Spinal cord (tissue), 9 donors: ENCODE measurements at regions not wholly inside any gene's neighbourhood (a gene's known extent, or its start where the extent isn't known, plus 50 kb on each side); places are given as distances from the start of the nearest gene placed in this dataset.

ENCODE experiments used
- DNase-seq, 6 donors: peaks; one replicate each; pipeline versions ENCODE4 v3.0.0 to v3.0.0-alpha.2; 2013 to 2015; ENCODE audit warnings: low spot score in 6 of 6, low read depth in 4 of 6
- H3K27ac ChIP-seq: one replicate; pipeline ENCODE4 v1.5.1; 2013; ENCODE audit warnings: low read depth, low read length, control low read depth
- H3K27me3 ChIP-seq: one replicate; pipeline ENCODE4 v1.6.1; 2013; ENCODE audit warnings: low read length; ENCODE audit not compliant: control insufficient read depth, insufficient read depth
- H3K36me3 ChIP-seq: one replicate; pipeline ENCODE4 v1.6.1; 2013; ENCODE audit warnings: low read length; ENCODE audit not compliant: control insufficient read depth, insufficient read depth
- H3K4me1 ChIP-seq: one replicate; pipeline ENCODE4 v1.6.1; 2013; ENCODE audit warnings: low read length; ENCODE audit not compliant: control insufficient read depth, insufficient read depth
- H3K4me3 ChIP-seq: one replicate; pipeline ENCODE4 v1.5.1; 2013; ENCODE audit warnings: low read depth, low read length, control low read depth
- H3K9me3 ChIP-seq: one replicate; pipeline ENCODE4 v1.6.1; 2013; ENCODE audit warnings: low read length; ENCODE audit not compliant: control insufficient read depth, insufficient read depth
- WGBS: methylation state at CpG from one replicate; pipeline ENCODE4 v1.1.5; 2013; ENCODE audit warnings: missing lambda C conversion rate; ENCODE audit not compliant: insufficient coverage; 5-methylcytosine and 5-hydroxymethylcytosine counted together
- donor health status: healthy.

DNA sequence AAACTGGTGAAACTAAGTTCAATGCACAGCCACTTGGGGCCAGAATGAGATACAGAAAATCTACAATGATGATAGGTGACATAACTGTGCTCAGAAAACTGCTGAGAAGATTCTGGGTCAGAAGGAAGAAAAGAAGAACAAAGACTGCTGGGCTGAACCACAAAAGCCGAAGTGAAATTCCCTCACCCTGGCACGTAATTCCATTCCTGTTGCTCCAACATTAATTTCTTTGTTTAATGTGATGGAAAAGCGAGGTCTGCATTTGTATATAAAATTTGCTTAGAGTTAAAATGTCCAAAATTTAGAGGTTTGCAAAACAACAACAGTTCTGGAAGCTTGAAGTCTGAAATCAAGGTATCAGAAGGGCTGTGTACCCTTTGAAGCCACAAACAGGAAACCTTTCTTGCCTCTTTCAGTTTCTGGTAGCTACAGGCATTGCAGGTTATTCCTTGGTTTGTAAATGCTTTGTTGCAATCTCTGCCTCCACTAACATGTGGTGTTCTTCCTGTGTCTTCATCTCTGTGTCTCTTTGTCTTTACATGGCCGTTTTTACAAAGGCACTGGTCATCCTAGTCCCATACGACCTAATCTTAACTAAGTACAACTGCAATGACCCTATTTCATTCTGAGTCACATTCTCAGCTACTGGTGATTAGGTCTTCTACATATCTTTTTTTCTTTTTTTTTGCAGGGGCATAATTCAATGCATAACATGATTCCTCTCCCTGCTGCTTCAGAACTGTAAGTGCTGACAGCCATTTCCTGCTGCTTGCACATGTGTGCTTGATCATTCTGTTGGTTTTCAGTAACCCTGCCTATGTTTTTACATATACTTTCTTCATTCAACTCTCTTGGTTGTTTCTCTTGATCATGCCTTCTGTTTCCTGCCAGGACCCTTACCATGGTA is 603.0 kb upstream of the CDH8 start:
- H3K27me3 ChIP-seq, result no peaks in the 10 kb centered on the region
- no peak for DNase-seq
- 53% methylated on average over 2 of the region's 5 CpGs for WGBS

DNA sequence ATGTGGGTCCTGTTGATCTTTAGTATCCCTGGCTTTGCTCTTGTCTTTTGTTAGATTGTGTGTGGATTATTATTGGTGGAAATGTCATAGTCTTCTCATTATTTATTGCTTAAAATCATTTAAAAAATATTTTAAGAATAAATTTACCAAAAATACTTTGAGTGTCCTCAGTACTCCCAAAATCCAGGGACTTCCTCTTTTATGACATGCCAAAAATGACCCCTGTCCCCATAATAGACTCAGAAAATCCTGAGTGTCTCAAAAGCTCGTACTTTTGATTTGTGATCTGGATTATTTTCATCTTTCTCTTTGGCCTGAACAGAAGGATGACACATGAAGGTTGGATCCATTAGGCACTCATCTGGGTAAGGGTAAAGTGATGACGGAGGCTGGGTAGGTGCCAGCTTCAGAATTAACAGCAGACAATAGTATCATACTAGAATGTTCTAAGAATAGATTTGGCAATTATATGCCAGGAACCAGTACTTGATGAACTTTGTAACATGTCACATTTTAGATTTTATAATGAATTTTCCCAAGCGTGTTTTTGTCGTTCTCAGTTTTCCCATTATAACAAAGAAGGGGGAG is 602.2 kb upstream of the CDH8 start:
- Histone ChIP-seq H3K9me3 (no peaks in the 10 kb centered on the region), H3K4me1 (no peaks in the 10 kb centered on the region), H3K36me3 (no peaks in the 10 kb centered on the region), H3K4me3 (no peak overlapping the region), H3K27ac (no peak overlapping the region), H3K27me3 (no peaks in the 10 kb centered on the region)
- WGBS, result no CpG with 5 or more reads among the region's 4 CpGs
- no peak for DNase-seq

More for the DNA sequence above, 603.0 kb upstream of the CDH8 start:
- Histone ChIP-seq H3K36me3 (no peaks in the 10 kb centered on the region), H3K9me3 (no peaks in the 10 kb centered on the region), H3K4me3 (no peak overlapping the region), H3K27ac (no peak overlapping the region), H3K4me1 (no peaks in the 10 kb centered on the region)

DNA sequence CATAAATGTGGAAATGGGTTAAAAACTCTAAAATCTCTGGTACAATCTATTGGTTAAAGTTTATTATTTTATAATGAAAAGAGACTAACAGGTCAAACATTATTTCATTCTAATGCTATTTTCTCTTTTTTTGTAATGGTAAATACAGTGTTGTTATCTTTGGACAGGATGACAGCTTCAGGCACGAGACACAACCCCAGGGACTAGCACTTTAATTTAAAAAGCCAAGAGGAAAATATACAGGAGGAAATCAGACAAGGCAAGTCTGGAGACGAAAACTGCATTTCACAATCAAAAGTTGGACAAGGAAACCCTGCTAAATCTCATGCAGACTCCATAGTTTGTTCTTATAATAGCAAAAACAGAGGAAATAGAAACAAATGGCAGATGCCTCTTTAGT is 589.1 kb upstream of the CDH8 start:
- peak in 2 of 6 donors; percentile 18 to 21 for DNase-seq
- H3K27me3 ChIP-seq, result no peaks in the 10 kb centered on the region
- H3K27ac ChIP-seq, result no peak overlapping the region
- no peak overlapping the region for H3K4me3 ChIP-seq
- H3K4me1 ChIP-seq, result no peaks in the 10 kb centered on the region
- WGBS, result no CpG with 5 or more reads among the region's 2 CpGs
- no peaks in the 10 kb centered on the region for H3K9me3 ChIP-seq
- no peaks in the 10 kb centered on the region for H3K36me3 ChIP-seq

DNA sequence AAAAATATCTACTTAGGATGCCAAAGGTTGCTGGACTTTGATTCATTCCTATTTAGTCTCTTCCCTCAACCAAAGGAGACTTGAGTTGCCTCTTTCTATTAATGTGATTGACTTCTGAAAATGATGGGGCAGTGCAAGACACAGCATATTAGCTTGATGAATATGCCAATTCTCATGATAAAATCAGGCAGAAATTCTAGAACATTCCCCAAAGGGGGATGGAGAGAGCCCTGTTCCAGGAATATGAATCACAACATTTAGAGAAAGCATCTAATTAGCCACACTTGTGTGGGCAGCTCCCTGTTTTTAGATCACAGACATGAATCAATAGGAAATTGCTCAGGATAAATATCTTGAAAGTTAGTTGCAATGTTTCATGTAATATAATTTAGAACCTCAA is 584.0 kb upstream of the CDH8 start:
- no peak overlapping the region for H3K27ac ChIP-seq
- no peaks in the 10 kb centered on the region for H3K9me3 ChIP-seq
- H3K36me3 ChIP-seq, result no peaks in the 10 kb centered on the region
- H3K27me3 ChIP-seq, result no peaks in the 10 kb centered on the region
- no peak for DNase-seq
- no peak overlapping the region for H3K4me3 ChIP-seq
- H3K4me1 ChIP-seq, result no peaks in the 10 kb centered on the region

DNA sequence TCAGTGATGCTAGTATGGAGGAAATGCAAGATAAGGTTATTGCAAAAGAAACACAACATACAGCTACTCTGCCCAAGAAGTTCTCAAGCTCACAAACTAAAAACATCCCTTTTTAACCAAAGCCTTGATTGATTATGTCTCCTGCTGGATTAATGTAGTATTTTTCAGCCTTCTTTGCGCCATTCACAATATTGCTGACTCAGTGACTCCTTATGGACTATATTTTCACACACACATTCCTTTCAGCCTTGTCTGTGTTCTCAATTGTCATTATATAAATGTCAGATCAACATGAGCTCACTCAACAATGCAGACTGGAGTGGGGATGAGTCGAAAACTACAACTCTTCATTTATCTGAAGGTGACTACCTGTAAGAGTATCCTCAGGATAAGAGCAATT is 579.3 kb upstream of the CDH8 start:
- no peak for DNase-seq
- H3K27ac ChIP-seq, result no peak overlapping the region
- H3K4me3 ChIP-seq, result no peak overlapping the region
- no CpG with 5 or more reads among the region's 2 CpGs for WGBS
- H3K36me3 ChIP-seq, result no peaks in the 10 kb centered on the region
- H3K27me3 ChIP-seq, result no peaks in the 10 kb centered on the region
- no peaks in the 10 kb centered on the region for H3K4me1 ChIP-seq
- H3K9me3 ChIP-seq, result no peaks in the 10 kb centered on the region

DNA sequence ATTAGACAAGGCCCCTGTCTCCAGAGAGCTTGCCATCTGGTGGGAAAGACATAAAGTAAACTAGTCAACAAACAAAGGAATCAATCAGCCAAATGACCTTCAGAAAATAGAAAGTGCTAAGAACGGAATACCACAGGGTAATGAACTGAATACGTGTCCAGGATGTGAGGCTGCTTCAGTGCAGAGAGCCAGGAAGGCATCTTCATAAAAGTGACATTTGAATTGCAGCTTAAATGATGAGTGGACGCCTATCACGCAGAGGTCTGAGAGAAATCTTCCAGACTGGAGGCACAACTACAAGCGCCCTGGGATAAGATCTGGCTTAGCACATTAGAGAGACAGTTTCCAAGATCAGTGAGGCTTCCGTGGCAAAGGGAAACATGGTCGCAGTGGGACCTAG is 574.1 kb upstream of the CDH8 start:
- 64% methylated on average over 5 of the region's 7 CpGs for WGBS
- no peak overlapping the region for H3K27ac ChIP-seq
- no peaks in the 10 kb centered on the region for H3K36me3 ChIP-seq
- H3K27me3 ChIP-seq, result no peaks in the 10 kb centered on the region
- H3K9me3 ChIP-seq, result no peaks in the 10 kb centered on the region
- peak in 1 of 6 donors; percentile 20 for DNase-seq
- H3K4me1 ChIP-seq, result no peaks in the 10 kb centered on the region
- no peak overlapping the region for H3K4me3 ChIP-seq

DNA sequence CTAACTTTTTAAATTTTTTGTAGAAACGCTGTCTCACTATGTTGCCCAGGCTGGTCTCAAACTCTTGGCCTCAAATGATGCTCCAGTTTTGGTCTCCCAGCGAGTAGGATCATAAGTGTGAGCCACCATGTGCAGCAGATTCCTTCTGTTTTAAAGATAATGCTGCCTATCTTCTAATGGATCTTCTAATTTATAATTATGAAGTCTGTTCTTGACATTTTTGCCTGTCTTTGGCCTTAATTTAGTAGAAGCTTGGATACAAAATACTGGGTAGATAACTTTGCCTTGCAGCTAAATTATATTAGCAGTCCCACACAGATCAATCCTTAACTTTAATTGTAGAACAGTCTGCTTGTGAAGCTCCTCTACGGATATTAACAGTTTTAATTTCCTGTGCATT is 566.6 kb upstream of the CDH8 start:
- DNase-seq, result no peak
- no peaks in the 10 kb centered on the region for H3K27me3 ChIP-seq
- 83% methylated on average over 1 of the region's 3 CpGs for WGBS

DNA sequence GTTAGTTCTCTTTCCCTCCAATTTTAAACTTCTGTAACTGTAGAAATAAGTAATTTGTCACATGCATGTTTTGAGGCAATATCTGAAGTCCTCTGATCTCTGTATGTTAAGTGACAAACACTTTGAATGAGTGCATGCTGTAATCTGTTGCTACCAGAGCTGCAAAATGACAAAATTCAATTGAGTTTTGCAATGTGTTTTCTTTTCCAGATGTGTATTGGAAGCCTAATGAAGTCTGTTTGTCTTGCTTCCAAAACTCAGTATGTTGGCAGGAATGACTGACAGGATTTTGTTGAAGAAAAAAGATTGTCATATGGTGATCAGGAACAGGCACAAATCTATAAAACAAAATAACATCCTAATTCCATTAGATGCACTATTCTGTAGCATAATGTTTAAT is 561.6 kb upstream of the CDH8 start:
- H3K4me3 ChIP-seq, result no peak overlapping the region
- no peaks in the 10 kb centered on the region for H3K4me1 ChIP-seq
- H3K27me3 ChIP-seq, result no peaks in the 10 kb centered on the region
- DNase-seq, result no peak
- no peaks in the 10 kb centered on the region for H3K36me3 ChIP-seq
- no peaks in the 10 kb centered on the region for H3K9me3 ChIP-seq
- no peak overlapping the region for H3K27ac ChIP-seq

More for the DNA sequence above, 566.6 kb upstream of the CDH8 start:
- H3K9me3 ChIP-seq, result no peaks in the 10 kb centered on the region
- no peak overlapping the region for H3K27ac ChIP-seq
- H3K36me3 ChIP-seq, result no peaks in the 10 kb centered on the region
- H3K4me1 ChIP-seq, result no peaks in the 10 kb centered on the region
- no peak overlapping the region for H3K4me3 ChIP-seq

DNA sequence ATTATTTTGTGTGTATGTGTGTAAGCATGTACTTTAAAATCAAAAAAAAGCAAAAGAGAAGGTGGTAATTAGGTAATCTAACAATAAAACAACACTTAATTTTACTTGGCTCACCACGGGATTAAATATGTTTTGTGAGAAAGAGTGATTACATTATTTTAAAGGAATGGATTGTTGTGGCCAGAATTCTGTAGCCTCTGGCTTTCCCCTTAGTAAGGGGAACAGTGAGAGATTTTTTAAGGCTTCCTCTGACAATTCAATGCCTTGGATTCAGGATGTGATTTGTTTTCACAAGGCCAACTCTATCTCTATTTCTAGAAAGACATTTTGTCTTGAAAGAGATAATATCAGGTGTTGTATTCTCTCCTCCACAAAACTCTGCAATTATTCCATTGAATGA is 560.3 kb upstream of the CDH8 start:
- no peak for DNase-seq
- no CpG with 5 or more reads among the region's 1 CpG for WGBS

DNA sequence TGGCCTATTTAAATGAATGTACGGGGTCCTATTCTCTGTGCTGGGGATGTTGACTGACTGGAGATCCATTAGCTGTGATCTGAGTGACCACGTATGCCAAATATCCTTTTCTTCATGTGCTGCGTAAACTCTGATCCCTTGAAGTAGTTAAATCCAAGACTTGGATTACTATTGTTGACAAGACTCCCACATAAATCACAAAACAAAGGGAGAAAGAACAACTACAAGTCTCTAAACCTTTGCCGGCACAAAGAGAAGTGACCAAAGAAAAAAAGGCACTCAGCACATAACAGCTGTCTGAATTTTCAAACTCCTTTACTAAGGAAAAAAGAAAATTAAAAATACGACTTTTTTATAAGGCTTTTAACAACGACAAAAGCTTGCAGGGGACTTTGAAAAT is 559.9 kb upstream of the CDH8 start:
- Histone ChIP-seq H3K36me3 (no peaks in the 10 kb centered on the region), H3K4me1 (no peaks in the 10 kb centered on the region), H3K4me3 (no peak overlapping the region), H3K27ac (no peak overlapping the region), H3K9me3 (no peaks in the 10 kb centered on the region), H3K27me3 (no peaks in the 10 kb centered on the region)
- WGBS, result no CpG with 5 or more reads among the region's 6 CpGs
- no peak for DNase-seq

More for the DNA sequence above, 560.3 kb upstream of the CDH8 start:
- Histone ChIP-seq H3K27ac (no peak overlapping the region), H3K9me3 (no peaks in the 10 kb centered on the region), H3K4me1 (no peaks in the 10 kb centered on the region), H3K27me3 (no peaks in the 10 kb centered on the region), H3K36me3 (no peaks in the 10 kb centered on the region), H3K4me3 (no peak overlapping the region)
